Lower leg skin (tissue), 4 donors: ENCODE measurements at regions not wholly inside any gene's neighbourhood (a gene's known extent, or its start where the extent isn't known, plus 50 kb on each side); places are given as distances from the start of the nearest gene placed in this dataset.

Source experiments
- DNase-seq, 2 donors: peaks; one replicate each; pipeline ENCODE4 v3.0.0-alpha.2; 2019; ENCODE audit warnings: low spot score in 2 of 2
- H3K4me3 ChIP-seq: fragments of 200-600 bp; sonication (generic); 2 replicates; pipeline ENCODE4 v1.5.1; 2017; ENCODE audit warnings: mild to moderate bottlenecking, low read depth; ENCODE audit not compliant: poor library complexity, severe bottlenecking
- POLR2A ChIP-seq, 2 donors: fragments of 450-650 bp; IDR thresholded peaks; one replicate each; pipeline ENCODE4 v1.6.1; 2016 to 2017; ENCODE audit warnings: antibody characterized with exemption in 2 of 2, mild to moderate bottlenecking in 1 of 2, moderate library complexity in 1 of 2
- WGBS, 2 donors: methylation state at CpG; one replicate each; pipeline ENCODE4 v1.1.5; 2018; 5-methylcytosine and 5-hydroxymethylcytosine counted together
- intact Hi-C: fragments of 100-400 bp; cut with DNase I; formaldehyde crosslinking; loops from one replicate; pipeline ENCODE4 v1.15.0; 2023; ENCODE audit warnings: low total_unique reads
- TF ChIP-seq, protein P1 (sequence below), 3 donors: fragments of 450-650 bp; IDR thresholded peaks; one replicate each; pipeline ENCODE4 v1.5.1; 2016; ENCODE audit warnings: antibody characterized with exemption in 3 of 3, mild to moderate bottlenecking in 3 of 3, moderate library complexity in 2 of 3

DNA sequence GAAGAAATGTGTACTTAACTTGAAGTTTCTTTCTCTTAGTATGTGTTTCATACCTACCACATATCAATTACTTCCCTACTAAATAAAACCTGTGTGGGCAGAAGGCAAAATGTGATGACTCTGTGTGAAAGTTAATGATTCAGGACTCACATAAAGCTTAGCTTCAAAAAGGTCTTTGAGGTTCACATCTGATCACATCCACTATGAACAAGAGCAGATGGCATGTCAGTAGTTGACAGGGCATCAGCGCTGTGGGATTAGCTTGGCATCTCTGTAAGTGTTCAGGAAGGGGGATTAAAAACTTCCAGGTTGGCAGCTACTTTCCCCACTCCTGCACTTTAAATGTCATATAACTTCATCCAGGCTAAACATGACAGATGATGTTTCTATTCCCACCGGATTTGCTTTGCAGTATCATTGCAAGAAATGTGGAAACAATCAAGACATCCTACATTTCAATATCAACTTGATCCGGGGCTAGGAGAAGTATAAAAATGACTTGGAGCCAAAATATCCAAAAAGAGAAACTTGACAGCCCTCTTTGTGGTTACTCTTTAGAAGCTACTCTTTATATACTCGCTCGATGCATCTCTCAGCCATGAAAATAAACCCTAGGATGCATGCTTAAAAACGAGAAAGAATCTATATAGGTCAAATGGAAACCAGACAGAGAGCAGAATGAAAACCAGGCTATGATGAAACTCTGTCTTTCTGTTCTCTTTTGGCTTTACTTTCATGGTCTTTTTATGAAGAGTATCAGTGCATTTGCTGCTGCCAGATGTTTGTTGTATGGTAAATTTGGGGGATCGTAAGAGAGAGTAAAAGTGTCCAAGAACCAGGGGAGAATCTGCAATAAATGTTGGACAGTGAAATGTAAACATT, 273.1 kb upstream of the ALCAM start:
- intact Hi-C loops, result no loop called here
- TF ChIP-seq POLR2A (IDR thresholded peaks at IDR 0.05), result no peak
- H3K4me3 ChIP-seq, result no peak overlapping the region
- DNase-seq, result no peak
- 51 to 54% methylated on average over 7 of the region's 7 CpGs for WGBS, 2 donors

GRCh38 chr3:105094588-105094987, 272.1 kb upstream of the ALCAM start:
- no peak for DNase-seq
- intact Hi-C loops, result no loop called here
- TF ChIP-seq POLR2A (IDR thresholded peaks at IDR 0.05), result no peak
- TF ChIP-seq, protein P1, sequence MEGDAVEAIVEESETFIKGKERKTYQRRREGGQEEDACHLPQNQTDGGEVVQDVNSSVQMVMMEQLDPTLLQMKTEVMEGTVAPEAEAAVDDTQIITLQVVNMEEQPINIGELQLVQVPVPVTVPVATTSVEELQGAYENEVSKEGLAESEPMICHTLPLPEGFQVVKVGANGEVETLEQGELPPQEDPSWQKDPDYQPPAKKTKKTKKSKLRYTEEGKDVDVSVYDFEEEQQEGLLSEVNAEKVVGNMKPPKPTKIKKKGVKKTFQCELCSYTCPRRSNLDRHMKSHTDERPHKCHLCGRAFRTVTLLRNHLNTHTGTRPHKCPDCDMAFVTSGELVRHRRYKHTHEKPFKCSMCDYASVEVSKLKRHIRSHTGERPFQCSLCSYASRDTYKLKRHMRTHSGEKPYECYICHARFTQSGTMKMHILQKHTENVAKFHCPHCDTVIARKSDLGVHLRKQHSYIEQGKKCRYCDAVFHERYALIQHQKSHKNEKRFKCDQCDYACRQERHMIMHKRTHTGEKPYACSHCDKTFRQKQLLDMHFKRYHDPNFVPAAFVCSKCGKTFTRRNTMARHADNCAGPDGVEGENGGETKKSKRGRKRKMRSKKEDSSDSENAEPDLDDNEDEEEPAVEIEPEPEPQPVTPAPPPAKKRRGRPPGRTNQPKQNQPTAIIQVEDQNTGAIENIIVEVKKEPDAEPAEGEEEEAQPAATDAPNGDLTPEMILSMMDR (IDR thresholded peaks at IDR 0.05), result no peak
- WGBS, 2 donors, result 38 to 40% methylated on average over 3 of the region's 3 CpGs
- no peak overlapping the region for H3K4me3 ChIP-seq

DNA sequence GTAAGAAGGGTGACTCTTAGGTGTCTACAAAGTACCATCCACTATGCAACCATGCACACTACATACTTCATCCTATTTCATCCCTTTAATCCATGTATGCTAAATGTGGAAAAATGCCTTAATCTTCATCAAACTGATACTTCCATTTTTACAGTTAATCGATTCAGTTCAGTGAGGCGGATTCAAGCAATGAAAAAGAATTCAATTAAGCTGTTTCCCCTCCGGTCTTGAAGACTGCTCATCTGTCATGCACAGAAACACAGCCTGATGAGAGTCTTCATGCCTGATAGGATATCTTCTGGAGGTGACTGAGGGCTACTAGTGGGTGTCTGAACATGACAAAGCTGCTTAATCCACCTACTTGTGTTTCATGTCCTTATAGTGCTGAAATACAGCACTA, 270.6 kb upstream of the ALCAM start:
- no peak for DNase-seq
- TF ChIP-seq POLR2A (IDR thresholded peaks at IDR 0.05), result no peak
- TF ChIP-seq, protein P1 (IDR thresholded peaks at IDR 0.05), result no peak
- 95 to 97% methylated on average over 3 of the region's 3 CpGs for WGBS, 2 donors
- no peak overlapping the region for H3K4me3 ChIP-seq
- intact Hi-C loops, result no loop called here

GRCh38 chr3:105101603-105102002, 265.1 kb upstream of the ALCAM start:
- no peak for TF ChIP-seq POLR2A (IDR thresholded peaks at IDR 0.05)
- TF ChIP-seq, protein P1 (IDR thresholded peaks at IDR 0.05), result no peak
- intact Hi-C loops, result no loop called here
- no peak overlapping the region for H3K4me3 ChIP-seq
- no peak for DNase-seq
- WGBS, 2 donors, result 27 to 28% methylated on average over 2 of the region's 2 CpGs

- no peak for DNase-seq
- intact Hi-C loops, result no loop called here
- WGBS, 2 donors, result 89 to 95% methylated on average over 2 of the region's 2 CpGs
- TF ChIP-seq, protein P1 (IDR thresholded peaks at IDR 0.05), result no peak
- no peak for TF ChIP-seq POLR2A (IDR thresholded peaks at IDR 0.05)
- no peak overlapping the region for H3K4me3 ChIP-seq
Measured at GRCh38 chr3:105103139-105103538, 263.6 kb upstream of the ALCAM start.

DNA sequence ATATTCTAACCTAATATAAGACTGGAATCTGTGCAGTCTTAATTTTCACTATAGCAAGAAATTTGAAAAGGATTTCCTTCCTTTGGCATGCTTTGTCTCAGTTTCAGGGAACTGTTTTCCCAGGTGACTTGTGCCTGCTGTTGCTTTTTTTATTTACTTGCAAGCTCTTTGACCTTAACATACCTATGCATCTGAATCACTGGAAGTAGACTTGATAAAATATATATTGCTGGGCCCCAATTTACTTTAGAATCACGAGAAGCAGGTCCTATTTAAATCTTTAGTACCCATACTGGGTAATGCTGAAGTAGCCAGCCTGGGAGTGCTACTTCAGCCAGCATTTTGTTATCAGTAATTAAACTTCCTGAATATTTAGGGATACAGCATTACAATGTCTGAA, 257.9 kb upstream of the ALCAM start:
- no peak overlapping the region for H3K4me3 ChIP-seq
- no peak for TF ChIP-seq POLR2A (IDR thresholded peaks at IDR 0.05)
- TF ChIP-seq, protein P1 (IDR thresholded peaks at IDR 0.05), result no peak
- intact Hi-C loops, result no loop called here
- no peak for DNase-seq
- 28 to 53% methylated on average over 1 of the region's 1 CpG for WGBS, 2 donors
